ENCODE measurements at regions not wholly inside any gene's neighbourhood (a gene's known extent, or its start where the extent isn't known, plus 50 kb on each side); places are given as distances from the start of the nearest gene placed in this dataset.

DNA sequence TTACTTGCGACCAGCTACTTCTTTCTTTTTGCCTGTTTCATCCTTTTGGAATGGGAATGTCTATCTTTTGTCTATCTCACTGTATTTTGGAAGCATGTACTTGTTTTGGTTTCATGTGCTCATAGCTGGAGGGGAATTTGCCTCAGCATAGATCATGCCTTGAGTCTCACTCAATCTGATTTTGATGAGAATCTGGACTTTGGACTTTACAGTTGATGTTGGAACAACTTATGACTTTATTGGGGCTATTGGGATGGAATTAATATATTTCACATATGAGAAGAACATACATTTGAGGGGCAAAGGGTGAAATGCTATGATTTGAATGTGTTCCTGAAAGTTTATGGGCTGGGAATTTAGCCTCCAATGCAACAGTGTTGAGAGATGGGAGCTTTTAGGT, 206.2 kb upstream of the DDI1 start:
- H3K4me1 ChIP-seq (ENCODE audit: insufficient read depth, low read length): no peaks in the 10 kb centered on the region
- no peak overlapping the region for H3K9ac ChIP-seq (ENCODE audit: low read depth, low read length)
- DNase-seq: no peak
- H4K20me1 ChIP-seq (ENCODE audit: insufficient read depth, low read length): no peaks in the 10 kb centered on the region
- peaks cover 11% of the 10 kb centered on the region for H3K9me3 ChIP-seq (ENCODE audit: insufficient read depth, low read length, severe bottlenecking)
- H2AFZ ChIP-seq (ENCODE audit: low read depth, low read length): no peak overlapping the region
- no peaks in the 10 kb centered on the region for H3K27me3 ChIP-seq (ENCODE audit: insufficient read depth, low read length, poor library complexity)
- no peak for ATAC-seq (ENCODE audit: insufficient read depth, low read depth)
- H3K4me3 ChIP-seq (ENCODE audit: low read depth in 1 of 2, low read length in 2 of 2): no peak overlapping the region
- TF ChIP-seq, protein P1, sequence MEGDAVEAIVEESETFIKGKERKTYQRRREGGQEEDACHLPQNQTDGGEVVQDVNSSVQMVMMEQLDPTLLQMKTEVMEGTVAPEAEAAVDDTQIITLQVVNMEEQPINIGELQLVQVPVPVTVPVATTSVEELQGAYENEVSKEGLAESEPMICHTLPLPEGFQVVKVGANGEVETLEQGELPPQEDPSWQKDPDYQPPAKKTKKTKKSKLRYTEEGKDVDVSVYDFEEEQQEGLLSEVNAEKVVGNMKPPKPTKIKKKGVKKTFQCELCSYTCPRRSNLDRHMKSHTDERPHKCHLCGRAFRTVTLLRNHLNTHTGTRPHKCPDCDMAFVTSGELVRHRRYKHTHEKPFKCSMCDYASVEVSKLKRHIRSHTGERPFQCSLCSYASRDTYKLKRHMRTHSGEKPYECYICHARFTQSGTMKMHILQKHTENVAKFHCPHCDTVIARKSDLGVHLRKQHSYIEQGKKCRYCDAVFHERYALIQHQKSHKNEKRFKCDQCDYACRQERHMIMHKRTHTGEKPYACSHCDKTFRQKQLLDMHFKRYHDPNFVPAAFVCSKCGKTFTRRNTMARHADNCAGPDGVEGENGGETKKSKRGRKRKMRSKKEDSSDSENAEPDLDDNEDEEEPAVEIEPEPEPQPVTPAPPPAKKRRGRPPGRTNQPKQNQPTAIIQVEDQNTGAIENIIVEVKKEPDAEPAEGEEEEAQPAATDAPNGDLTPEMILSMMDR (IDR thresholded peaks at IDR 0.05; ENCODE audit: borderline replicate concordance, extremely low read depth, low read length, poor library complexity, severe bottlenecking): no peak
- no peak for TF ChIP-seq EZH2 (IDR thresholded peaks at IDR 0.05; ENCODE audit: borderline replicate concordance, low read depth, low read length, severe bottlenecking)
- H3K4me2 ChIP-seq (ENCODE audit: insufficient read depth, low read length): no peak overlapping the region
- no peaks in the 10 kb centered on the region for H3K36me3 ChIP-seq (ENCODE audit: insufficient read depth, low read length)
- no peaks in the 10 kb centered on the region for H3K79me2 ChIP-seq (ENCODE audit: insufficient read depth, low read length)
- H3K27ac ChIP-seq (ENCODE audit: low read length): no peak overlapping the region

DNA sequence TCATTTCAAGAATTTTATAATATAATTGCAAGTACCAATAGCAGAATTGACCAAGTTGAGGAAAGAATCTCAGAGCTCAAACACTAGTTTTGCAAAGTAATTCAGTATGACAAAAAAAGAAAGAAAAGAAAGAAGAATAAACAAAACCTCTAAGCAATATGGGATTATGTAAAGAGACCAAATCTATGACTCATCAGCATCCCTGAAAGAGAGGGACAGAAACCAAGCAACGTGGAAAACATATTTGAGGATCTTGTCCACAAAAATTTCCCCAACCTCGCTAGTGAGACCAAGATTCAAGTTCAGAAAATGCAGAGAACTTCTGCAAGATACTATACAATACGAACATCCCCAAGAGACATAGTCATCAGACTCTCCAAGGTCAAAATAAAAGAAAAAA, 203.7 kb upstream of the DDI1 start:
- DNase-seq (no peak), ATAC-seq (ENCODE audit: insufficient read depth, low read depth) (no peak)
- Histone ChIP-seq H3K36me3 (ENCODE audit: insufficient read depth, low read length) (no peaks in the 10 kb centered on the region), H3K27ac (ENCODE audit: low read length) (no peak overlapping the region), H4K20me1 (ENCODE audit: insufficient read depth, low read length) (no peaks in the 10 kb centered on the region), H2AFZ (ENCODE audit: low read depth, low read length) (no peak overlapping the region), H3K4me3 (ENCODE audit: low read depth in 1 of 2, low read length in 2 of 2) (no peak overlapping the region), H3K9ac (ENCODE audit: low read depth, low read length) (no peak overlapping the region), H3K27me3 (ENCODE audit: insufficient read depth, low read length, poor library complexity) (no peaks in the 10 kb centered on the region), H3K4me1 (ENCODE audit: insufficient read depth, low read length) (no peaks in the 10 kb centered on the region), H3K79me2 (ENCODE audit: insufficient read depth, low read length) (no peaks in the 10 kb centered on the region), H3K4me2 (ENCODE audit: insufficient read depth, low read length) (no peak overlapping the region), H3K9me3 (ENCODE audit: insufficient read depth, low read length, severe bottlenecking) (peaks cover 11% of the 10 kb centered on the region)
- no peak for TF ChIP-seq EZH2 (IDR thresholded peaks at IDR 0.05; ENCODE audit: borderline replicate concordance, low read depth, low read length, severe bottlenecking)
- TF ChIP-seq, protein P1 (IDR thresholded peaks at IDR 0.05; ENCODE audit: borderline replicate concordance, extremely low read depth, low read length, poor library complexity, severe bottlenecking): no peak

DNA sequence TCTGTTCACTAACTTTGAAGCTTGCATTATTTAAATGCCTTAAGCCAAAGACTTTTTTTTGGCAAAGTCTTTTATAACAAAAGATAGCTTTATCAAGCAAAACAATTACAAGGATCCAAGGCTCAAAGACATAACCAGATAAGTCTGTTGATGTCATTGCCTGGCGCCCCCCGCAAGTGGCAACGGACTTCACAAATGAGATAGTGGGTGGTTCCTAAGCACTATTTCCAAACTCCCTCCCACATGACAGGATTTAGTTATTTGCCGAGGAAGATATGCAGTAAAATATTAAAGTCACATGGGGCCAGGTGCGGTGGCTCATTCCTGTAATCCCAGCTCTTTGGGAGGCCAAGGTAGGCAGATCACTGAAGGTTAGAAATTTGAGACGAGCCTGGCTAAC, 194.2 kb upstream of the DDI1 start:
- no peaks in the 10 kb centered on the region for H3K79me2 ChIP-seq (ENCODE audit: insufficient read depth, low read length)
- H3K36me3 ChIP-seq (ENCODE audit: insufficient read depth, low read length): no peaks in the 10 kb centered on the region
- H4K20me1 ChIP-seq (ENCODE audit: insufficient read depth, low read length): no peaks in the 10 kb centered on the region
- TF ChIP-seq EZH2 (IDR thresholded peaks at IDR 0.05; ENCODE audit: borderline replicate concordance, low read depth, low read length, severe bottlenecking): no peak
- TF ChIP-seq, protein P1 (IDR thresholded peaks at IDR 0.05; ENCODE audit: borderline replicate concordance, extremely low read depth, low read length, poor library complexity, severe bottlenecking): no peak
- H3K9ac ChIP-seq (ENCODE audit: low read depth, low read length): no peak overlapping the region
- H2AFZ ChIP-seq (ENCODE audit: low read depth, low read length): no peak overlapping the region
- no peak for ATAC-seq (ENCODE audit: insufficient read depth, low read depth)
- no peaks in the 10 kb centered on the region for H3K9me3 ChIP-seq (ENCODE audit: insufficient read depth, low read length, severe bottlenecking)
- H3K4me2 ChIP-seq (ENCODE audit: insufficient read depth, low read length): no peak overlapping the region
- H3K27me3 ChIP-seq (ENCODE audit: insufficient read depth, low read length, poor library complexity): no peaks in the 10 kb centered on the region
- DNase-seq: no peak
- H3K27ac ChIP-seq (ENCODE audit: low read length): no peak overlapping the region
- H3K4me1 ChIP-seq (ENCODE audit: insufficient read depth, low read length): no peaks in the 10 kb centered on the region
- no peak overlapping the region for H3K4me3 ChIP-seq (ENCODE audit: low read depth in 1 of 2, low read length in 2 of 2)

DNA sequence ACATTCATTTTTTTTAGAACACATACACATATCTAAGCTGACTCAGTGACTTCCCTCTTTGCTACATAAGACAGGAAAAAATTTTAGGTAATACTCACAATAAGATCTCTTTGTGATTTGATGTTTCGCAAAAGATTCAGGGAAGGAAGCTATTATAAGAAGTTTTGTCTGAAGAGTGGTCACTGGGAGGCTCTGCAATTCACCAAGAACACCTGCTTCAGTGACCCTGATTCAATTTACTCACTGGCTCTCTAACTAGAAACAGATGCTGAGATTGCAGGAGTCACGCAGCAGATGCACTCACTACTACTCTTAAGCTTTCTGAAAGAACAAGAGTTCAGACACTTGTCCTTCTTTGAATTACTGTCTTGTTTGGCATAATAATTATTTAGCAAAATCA, 193.6 kb upstream of the DDI1 start:
- Histone ChIP-seq H3K36me3 (ENCODE audit: insufficient read depth, low read length) (no peaks in the 10 kb centered on the region), H4K20me1 (ENCODE audit: insufficient read depth, low read length) (no peaks in the 10 kb centered on the region), H3K4me1 (ENCODE audit: insufficient read depth, low read length) (no peaks in the 10 kb centered on the region), H2AFZ (ENCODE audit: low read depth, low read length) (no peak overlapping the region), H3K4me2 (ENCODE audit: insufficient read depth, low read length) (no peak overlapping the region), H3K27ac (ENCODE audit: low read length) (no peak overlapping the region), H3K4me3 (ENCODE audit: low read depth in 1 of 2, low read length in 2 of 2) (no peak overlapping the region), H3K9ac (ENCODE audit: low read depth, low read length) (no peak overlapping the region), H3K79me2 (ENCODE audit: insufficient read depth, low read length) (no peaks in the 10 kb centered on the region), H3K9me3 (ENCODE audit: insufficient read depth, low read length, severe bottlenecking) (no peaks in the 10 kb centered on the region), H3K27me3 (ENCODE audit: insufficient read depth, low read length, poor library complexity) (no peaks in the 10 kb centered on the region)
- DNase-seq (no peak), ATAC-seq (ENCODE audit: insufficient read depth, low read depth) (no peak)
- no peak for TF ChIP-seq EZH2 (IDR thresholded peaks at IDR 0.05; ENCODE audit: borderline replicate concordance, low read depth, low read length, severe bottlenecking)
- TF ChIP-seq, protein P1 (IDR thresholded peaks at IDR 0.05; ENCODE audit: borderline replicate concordance, extremely low read depth, low read length, poor library complexity, severe bottlenecking): no peak

Data from DND-41 (cell line).